ENCODE measurements at regions not wholly inside any gene's neighbourhood (a gene's known extent, or its start where the extent isn't known, plus 50 kb on each side); places are given as distances from the start of the nearest gene placed in this dataset.

DNA sequence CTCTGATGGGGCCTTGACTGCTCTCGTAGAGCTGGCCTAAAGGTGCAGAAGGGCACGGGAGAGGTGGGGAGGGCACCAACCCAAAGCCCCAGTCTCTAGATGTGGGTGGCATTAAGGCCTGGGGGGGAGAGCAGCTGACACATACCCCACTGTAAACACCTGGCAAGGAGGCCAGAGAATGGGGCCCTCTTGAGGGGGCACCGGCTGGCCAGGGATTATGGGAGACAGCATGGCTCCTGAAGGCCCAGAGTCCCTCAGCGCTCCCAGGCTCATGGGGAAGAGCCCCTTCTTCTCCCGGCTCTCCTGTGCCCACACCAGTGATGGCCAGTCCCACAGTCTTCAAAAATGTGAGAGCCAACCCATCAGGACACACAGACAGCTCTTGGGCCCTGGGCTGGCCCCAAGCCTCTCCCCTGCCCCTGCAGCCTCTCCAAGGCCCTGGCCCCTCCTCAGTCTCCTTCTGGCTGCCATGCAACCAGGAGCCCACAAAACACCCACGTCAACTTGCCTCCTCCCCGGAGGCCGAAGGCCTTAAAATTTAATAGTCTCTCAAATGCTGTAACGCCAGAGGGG is 58.2 kb upstream of the FOXP4 start:
- no peaks in the 10 kb centered on the region for H3K9me3 ChIP-seq (ENCODE audit: insufficient read depth, low read length)
- no peak overlapping the region for H3K4me3 ChIP-seq (ENCODE audit: insufficient read depth, low read length, poor library complexity, severe bottlenecking)
- H4K20me1 ChIP-seq (ENCODE audit: low read depth, low read length), result no peaks in the 10 kb centered on the region
- H3K79me2 ChIP-seq (ENCODE audit: insufficient read depth, low read length), result no peaks in the 10 kb centered on the region
- no peaks in the 10 kb centered on the region for H3K9me2 ChIP-seq (replicated peaks; ENCODE audit: insufficient read depth, low read length)
- H3K27me3 ChIP-seq (ENCODE audit: low read length), result no peaks in the 10 kb centered on the region
- no peak overlapping the region for H3K4me2 ChIP-seq (ENCODE audit: low read depth, low read length, poor library complexity, severe bottlenecking)
- TF ChIP-seq EZH2phosphoT487 (conservative IDR thresholded peaks at IDR 0.05; ENCODE audit: low read length), result no peak
- TF ChIP-seq, protein P1, sequence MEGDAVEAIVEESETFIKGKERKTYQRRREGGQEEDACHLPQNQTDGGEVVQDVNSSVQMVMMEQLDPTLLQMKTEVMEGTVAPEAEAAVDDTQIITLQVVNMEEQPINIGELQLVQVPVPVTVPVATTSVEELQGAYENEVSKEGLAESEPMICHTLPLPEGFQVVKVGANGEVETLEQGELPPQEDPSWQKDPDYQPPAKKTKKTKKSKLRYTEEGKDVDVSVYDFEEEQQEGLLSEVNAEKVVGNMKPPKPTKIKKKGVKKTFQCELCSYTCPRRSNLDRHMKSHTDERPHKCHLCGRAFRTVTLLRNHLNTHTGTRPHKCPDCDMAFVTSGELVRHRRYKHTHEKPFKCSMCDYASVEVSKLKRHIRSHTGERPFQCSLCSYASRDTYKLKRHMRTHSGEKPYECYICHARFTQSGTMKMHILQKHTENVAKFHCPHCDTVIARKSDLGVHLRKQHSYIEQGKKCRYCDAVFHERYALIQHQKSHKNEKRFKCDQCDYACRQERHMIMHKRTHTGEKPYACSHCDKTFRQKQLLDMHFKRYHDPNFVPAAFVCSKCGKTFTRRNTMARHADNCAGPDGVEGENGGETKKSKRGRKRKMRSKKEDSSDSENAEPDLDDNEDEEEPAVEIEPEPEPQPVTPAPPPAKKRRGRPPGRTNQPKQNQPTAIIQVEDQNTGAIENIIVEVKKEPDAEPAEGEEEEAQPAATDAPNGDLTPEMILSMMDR (IDR thresholded peaks at IDR 0.05; ENCODE audit: insufficient read depth, low read length, poor library complexity, severe bottlenecking), result no peak
- H3K27ac ChIP-seq (ENCODE audit: low read depth, low read length), result no peak overlapping the region
- H3K36me3 ChIP-seq (ENCODE audit: low read length), result no peaks in the 10 kb centered on the region
- no peaks in the 10 kb centered on the region for H3F3A ChIP-seq (ENCODE audit: insufficient read depth)
- H3K9ac ChIP-seq (ENCODE audit: low read length), result no peak overlapping the region
- H2AFZ ChIP-seq (ENCODE audit: low read depth, low read length, severe bottlenecking), result no peak overlapping the region

DNA sequence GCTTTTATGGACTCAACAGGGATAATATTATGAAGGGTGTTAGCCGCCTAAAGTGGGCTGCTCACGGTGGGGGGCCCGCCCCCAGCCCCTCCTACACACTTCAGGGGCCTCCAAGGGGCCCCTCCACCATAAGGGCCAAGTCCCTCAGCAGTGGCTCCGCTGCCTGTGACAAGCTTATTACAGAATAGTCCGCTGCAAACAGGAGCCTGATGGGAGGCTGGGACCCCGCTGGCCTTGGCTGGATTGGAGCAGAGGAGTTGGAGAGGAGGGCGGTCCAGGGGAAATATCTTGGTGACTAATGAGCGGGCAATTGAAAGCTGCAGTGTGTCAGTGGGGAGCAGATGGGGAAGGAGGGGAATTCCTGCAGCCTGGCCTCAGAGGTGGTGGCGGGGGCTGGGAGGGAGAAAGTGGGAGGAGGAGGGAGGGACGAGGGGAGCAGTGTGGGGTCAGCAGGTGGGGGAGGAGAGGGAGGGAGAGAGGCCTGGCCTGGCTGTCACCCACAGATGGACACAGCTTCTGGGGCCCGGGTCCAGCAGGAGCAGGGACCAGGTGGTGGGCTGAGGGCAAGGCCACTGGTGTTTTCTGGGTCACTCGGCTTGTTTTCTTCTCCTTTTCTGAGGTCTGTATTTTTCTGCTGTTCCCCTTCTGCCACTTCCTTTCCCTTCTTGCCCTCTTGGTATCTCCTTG is 57.6 kb upstream of the FOXP4 start:
- no peak overlapping the region for H2AFZ ChIP-seq (ENCODE audit: low read depth, low read length, severe bottlenecking)

DNA sequence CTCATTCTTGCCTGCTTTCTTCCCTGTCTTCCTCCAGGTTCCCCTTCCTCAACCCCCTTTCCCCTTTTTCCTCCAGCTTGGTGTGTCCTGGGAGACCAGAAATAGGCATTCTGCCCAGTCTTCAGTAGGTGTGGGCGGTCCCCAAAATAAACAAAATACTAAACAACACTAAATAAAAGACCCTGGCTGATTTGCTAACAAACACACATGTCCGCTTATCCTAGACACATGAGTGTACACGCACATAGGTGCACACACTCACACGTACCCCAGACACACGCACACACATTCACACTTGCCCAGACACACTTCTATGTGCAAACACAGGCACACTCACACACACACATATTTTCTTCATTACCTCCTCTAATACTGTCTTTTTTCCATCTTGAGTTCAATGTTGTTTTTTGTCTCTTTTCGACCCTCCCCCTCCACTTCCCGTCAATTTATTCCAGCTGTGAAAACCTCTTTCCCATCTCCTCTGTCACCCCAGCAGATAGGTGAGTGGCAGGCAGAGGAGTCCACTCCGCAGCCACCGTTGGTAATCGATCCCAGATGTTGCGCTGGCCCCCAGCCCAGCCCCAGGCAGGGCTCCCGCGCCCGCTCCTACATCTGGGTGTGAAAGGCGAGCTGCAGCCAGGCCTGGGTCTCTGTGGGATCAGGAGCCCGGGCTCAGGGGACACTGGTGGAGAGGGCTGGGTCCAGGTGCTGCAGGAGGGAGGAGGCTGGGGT is 56.9 kb upstream of the FOXP4 start:
- no peaks in the 10 kb centered on the region for H3K27me3 ChIP-seq (ENCODE audit: low read length)
- no peak overlapping the region for H2AFZ ChIP-seq (ENCODE audit: low read depth, low read length, severe bottlenecking)

More for the DNA sequence above, 57.6 kb upstream of the FOXP4 start:
- no peaks in the 10 kb centered on the region for H4K20me1 ChIP-seq (ENCODE audit: low read depth, low read length)
- H3K36me3 ChIP-seq (ENCODE audit: low read length), result no peaks in the 10 kb centered on the region
- no peak overlapping the region for H3K27ac ChIP-seq (ENCODE audit: low read depth, low read length)
- H3F3A ChIP-seq (ENCODE audit: insufficient read depth), result no peaks in the 10 kb centered on the region
- no peak overlapping the region for H3K9ac ChIP-seq (ENCODE audit: low read length)
- H3K9me3 ChIP-seq (ENCODE audit: insufficient read depth, low read length), result no peaks in the 10 kb centered on the region
- no peaks in the 10 kb centered on the region for H3K27me3 ChIP-seq (ENCODE audit: low read length)
- H3K9me2 ChIP-seq (replicated peaks; ENCODE audit: insufficient read depth, low read length), result no peaks in the 10 kb centered on the region
- H3K79me2 ChIP-seq (ENCODE audit: insufficient read depth, low read length), result no peaks in the 10 kb centered on the region
- H3K4me3 ChIP-seq (ENCODE audit: insufficient read depth, low read length, poor library complexity, severe bottlenecking), result no peak overlapping the region
- no peak overlapping the region for H3K4me2 ChIP-seq (ENCODE audit: low read depth, low read length, poor library complexity, severe bottlenecking)
- no peak for TF ChIP-seq EZH2phosphoT487 (conservative IDR thresholded peaks at IDR 0.05; ENCODE audit: low read length)
- TF ChIP-seq, protein P1 (IDR thresholded peaks at IDR 0.05; ENCODE audit: insufficient read depth, low read length, poor library complexity, severe bottlenecking), result no peak

More for the DNA sequence above, 56.9 kb upstream of the FOXP4 start:
- no peak for TF ChIP-seq EZH2phosphoT487 (conservative IDR thresholded peaks at IDR 0.05; ENCODE audit: low read length)
- no peaks in the 10 kb centered on the region for H3K36me3 ChIP-seq (ENCODE audit: low read length)
- no peak overlapping the region for H3K9ac ChIP-seq (ENCODE audit: low read length)
- H3F3A ChIP-seq (ENCODE audit: insufficient read depth), result no peaks in the 10 kb centered on the region
- no peak overlapping the region for H3K4me2 ChIP-seq (ENCODE audit: low read depth, low read length, poor library complexity, severe bottlenecking)
- no peaks in the 10 kb centered on the region for H4K20me1 ChIP-seq (ENCODE audit: low read depth, low read length)
- H3K4me3 ChIP-seq (ENCODE audit: insufficient read depth, low read length, poor library complexity, severe bottlenecking), result no peak overlapping the region
- H3K9me2 ChIP-seq (replicated peaks; ENCODE audit: insufficient read depth, low read length), result no peaks in the 10 kb centered on the region
- no peaks in the 10 kb centered on the region for H3K9me3 ChIP-seq (ENCODE audit: insufficient read depth, low read length)
- H3K27ac ChIP-seq (ENCODE audit: low read depth, low read length), result no peak overlapping the region
- no peaks in the 10 kb centered on the region for H3K79me2 ChIP-seq (ENCODE audit: insufficient read depth, low read length)
